Mammary epithelial cell (primary cell): ENCODE measurements at regions not wholly inside any gene's neighbourhood (a gene's known extent, or its start where the extent isn't known, plus 50 kb on each side); places are given as distances from the start of the nearest gene placed in this dataset.

Source experiments
- CTCF ChIP-seq, 2 donors: IDR thresholded peaks in 1 of 2; conservative IDR thresholded peaks in 1 of 2; 2 replicates each; pipeline ENCODE4 v1.5.1; 2011 to 2012; ENCODE audit warnings: inconsistent platforms in 2 of 2, low read length in 2 of 2, mild to moderate bottlenecking in 2 of 2, control low read depth in 1 of 2, low read depth in 1 of 2; ENCODE audit not compliant: insufficient read depth in 1 of 2; ENCODE audit errors: extremely low read depth in 1 of 2
- EZH2 ChIP-seq: IDR thresholded peaks from 2 replicates; pipeline ENCODE4 v1.6.1; 2012; ENCODE audit warnings: low read length, inconsistent platforms, borderline replicate concordance

GRCh38 chr3:64295594-64295993 lies 70.3 kb upstream of the PRICKLE2 start:
- TF ChIP-seq CTCF (conservative IDR thresholded peaks at IDR 0.05 in 1 of 2, IDR thresholded peaks at IDR 0.05 in 1 of 2; ENCODE audit: extremely low read depth in 1 of 2, insufficient read depth in 1 of 2, low read depth in 1 of 2, low read length in 2 of 2) (no peak), EZH2 (no peak)
